ENCODE measurements at regions not wholly inside any gene's neighbourhood (a gene's known extent, or its start where the extent isn't known, plus 50 kb on each side); places are given as distances from the start of the nearest gene placed in this dataset.

GRCh38 chr1:229845410-229846138 is 219.5 kb downstream of the URB2 start:
- H3K4me3 ChIP-seq (replicated peaks; ENCODE audit: insufficient read depth, low read length) = no peak overlapping the region
- TF ChIP-seq POLR2AphosphoS5 (IDR thresholded peaks at IDR 0.05; ENCODE audit: low read depth) (no peak), SPI1 (IDR thresholded peaks at IDR 0.05; ENCODE audit: borderline replicate concordance, low read depth) (no peak)
- no peaks in the 10 kb centered on the region for H3K27me3 ChIP-seq (ENCODE audit: insufficient read depth, poor library complexity, severe bottlenecking)
- DNase-seq (ENCODE audit: low read depth in 1 of 2, low spot score in 1 of 2) = no peak
- H3K27ac ChIP-seq (replicated peaks) = no peak overlapping the region

- H3K4me3 ChIP-seq (replicated peaks; ENCODE audit: insufficient read depth, low read length) = no peak overlapping the region
- H3K27ac ChIP-seq (replicated peaks) = no peak overlapping the region
- H3K27me3 ChIP-seq (ENCODE audit: insufficient read depth, poor library complexity, severe bottlenecking) = no peaks in the 10 kb centered on the region
- no peak for DNase-seq (ENCODE audit: low read depth in 1 of 2, low spot score in 1 of 2)
- no peak for TF ChIP-seq SPI1 (IDR thresholded peaks at IDR 0.05; ENCODE audit: borderline replicate concordance, low read depth)
- no peak for TF ChIP-seq CTCF (IDR thresholded peaks at IDR 0.05; ENCODE audit: insufficient read depth, low read length)
- no peak for TF ChIP-seq REST (IDR thresholded peaks at IDR 0.05; ENCODE audit: insufficient replicate concordance, low read depth)
- TF ChIP-seq GABPA (IDR thresholded peaks at IDR 0.05; ENCODE audit: low read depth) = no peak
- TF ChIP-seq POLR2AphosphoS5 (IDR thresholded peaks at IDR 0.05; ENCODE audit: low read depth) = no peak
Observed at GRCh38 chr1:229846351-229846750, 220.3 kb downstream of the URB2 start.

GRCh38 chr1:229848752-229849677 is 218.0 kb upstream of the GALNT2 start:
- peak in 1 of 2 experiments; percentile 12 for DNase-seq (ENCODE audit: low read depth in 1 of 2, low spot score in 1 of 2)
- Histone ChIP-seq H3K27me3 (ENCODE audit: insufficient read depth, poor library complexity, severe bottlenecking) (no peaks in the 10 kb centered on the region), H3K4me3 (replicated peaks; ENCODE audit: insufficient read depth, low read length) (no peak overlapping the region), H3K27ac (replicated peaks) (no peak overlapping the region)
- TF ChIP-seq CTCF (IDR thresholded peaks at IDR 0.05; ENCODE audit: insufficient read depth, low read length) (peak; percentile 17), REST (IDR thresholded peaks at IDR 0.05; ENCODE audit: insufficient replicate concordance, low read depth) (no peak)

- no peak for DNase-seq (ENCODE audit: low read depth in 1 of 2, low spot score in 1 of 2)
- no peaks in the 10 kb centered on the region for H3K27me3 ChIP-seq (ENCODE audit: insufficient read depth, poor library complexity, severe bottlenecking)
- no peak overlapping the region for H3K27ac ChIP-seq (replicated peaks)
- no peak overlapping the region for H3K4me3 ChIP-seq (replicated peaks; ENCODE audit: insufficient read depth, low read length)
- TF ChIP-seq REST (IDR thresholded peaks at IDR 0.05; ENCODE audit: insufficient replicate concordance, low read depth) (no peak), SPI1 (IDR thresholded peaks at IDR 0.05; ENCODE audit: borderline replicate concordance, low read depth) (no peak), GABPA (IDR thresholded peaks at IDR 0.05; ENCODE audit: low read depth) (no peak), POLR2AphosphoS5 (IDR thresholded peaks at IDR 0.05; ENCODE audit: low read depth) (no peak), CTCF (IDR thresholded peaks at IDR 0.05; ENCODE audit: insufficient read depth, low read length) (no peak)
Observed at GRCh38 chr1:229851511-229851910, 215.5 kb upstream of the GALNT2 start.

Measured in HL-60 (cell line).